Astrocyte of the cerebellum (primary cell): ENCODE measurements at regions not wholly inside any gene's neighbourhood (a gene's known extent, or its start where the extent isn't known, plus 50 kb on each side); places are given as distances from the start of the nearest gene placed in this dataset.

Experiments used
- DNase-seq: peaks from one replicate; pipeline ENCODE4 v3.0.0-alpha.2; 2011; ENCODE audit warnings: low read depth
- H3K4me3 ChIP-seq: 2 replicates; pipeline ENCODE4 v1.5.1; 2011; ENCODE audit warnings: mild to moderate bottlenecking, low read depth, low read length, moderate library complexity
- CTCF ChIP-seq: IDR thresholded peaks from 2 replicates; pipeline ENCODE4 v1.5.1; 2012; ENCODE audit warnings: low read length, low read depth, moderate library complexity, mild to moderate bottlenecking; ENCODE audit errors: missing control alignments
- in situ Hi-C: cut with HindIII; loops from 2 replicates; pipeline ENCODE4 v1.10.0; 2017; ENCODE audit warnings: low sequenced_read_pairs

DNA sequence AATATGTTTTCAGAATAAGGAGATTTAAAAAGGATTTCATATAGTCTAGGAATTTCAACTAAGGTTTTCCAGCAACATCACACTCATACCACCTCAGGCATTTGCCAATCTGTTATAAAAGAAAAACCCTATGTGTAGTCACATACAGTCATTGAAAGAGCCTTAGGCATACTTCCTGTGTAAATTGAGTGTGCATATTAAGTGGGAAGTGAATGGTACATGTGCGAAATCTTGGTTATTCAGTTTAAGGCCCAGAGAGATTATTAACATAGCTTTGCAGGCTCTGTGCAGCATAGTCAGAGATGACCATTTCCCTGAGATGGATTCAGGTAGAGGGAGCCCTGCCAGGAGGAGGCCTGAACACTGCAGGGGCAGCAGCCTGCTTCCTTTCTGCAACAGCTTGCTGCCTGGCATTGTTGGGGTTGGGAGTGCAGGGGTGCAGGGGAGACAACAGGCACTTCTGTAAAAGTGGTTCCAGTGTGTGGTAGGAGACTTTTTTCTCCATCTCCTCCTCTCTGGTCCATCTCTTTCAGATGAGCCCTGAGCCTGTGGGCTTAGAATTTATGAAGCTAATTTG is 100.1 kb upstream of the OSR1 start:
- DNase-seq = no peak
- in situ Hi-C loops = no loop called here
- TF ChIP-seq CTCF = no peak
- no peak overlapping the region for H3K4me3 ChIP-seq

GRCh38 chr2:19457809-19458208 is 99.4 kb upstream of the OSR1 start:
- TF ChIP-seq CTCF = no peak
- DNase-seq = no peak
- in situ Hi-C loops = no loop called here
- no peak overlapping the region for H3K4me3 ChIP-seq

GRCh38 chr2:19456705-19457309 is 98.4 kb upstream of the OSR1 start:
- DNase-seq = no peak
- no peak for TF ChIP-seq CTCF
- in situ Hi-C loops = no loop called here
- H3K4me3 ChIP-seq = no peak overlapping the region

DNA sequence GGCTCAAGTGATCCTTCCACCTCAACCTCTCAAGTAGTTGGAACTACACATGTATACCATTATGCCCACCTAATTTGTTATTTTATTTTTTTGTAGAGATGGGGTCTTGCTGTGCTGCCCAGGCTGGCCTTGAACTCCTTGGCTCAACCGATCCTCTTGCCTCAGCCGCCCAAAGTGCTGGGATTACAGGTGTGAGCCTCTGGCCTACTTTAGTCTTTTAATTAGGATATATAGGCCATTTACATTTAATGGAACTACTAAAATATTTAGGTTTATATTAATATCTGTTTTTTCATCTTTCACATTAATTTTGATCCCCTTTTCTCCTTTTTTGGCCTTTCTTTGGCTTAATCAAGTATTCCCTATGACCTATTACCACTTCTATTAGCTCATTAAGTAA is 95.7 kb upstream of the OSR1 start:
- no peak for TF ChIP-seq CTCF
- DNase-seq = no peak
- in situ Hi-C loops = no loop called here

GRCh38 chr2:19442731-19443130 is 84.3 kb upstream of the OSR1 start:
- DNase-seq = no peak
- TF ChIP-seq CTCF = no peak

More for the DNA sequence above, 95.7 kb upstream of the OSR1 start:
- H3K4me3 ChIP-seq = no peak overlapping the region

DNA sequence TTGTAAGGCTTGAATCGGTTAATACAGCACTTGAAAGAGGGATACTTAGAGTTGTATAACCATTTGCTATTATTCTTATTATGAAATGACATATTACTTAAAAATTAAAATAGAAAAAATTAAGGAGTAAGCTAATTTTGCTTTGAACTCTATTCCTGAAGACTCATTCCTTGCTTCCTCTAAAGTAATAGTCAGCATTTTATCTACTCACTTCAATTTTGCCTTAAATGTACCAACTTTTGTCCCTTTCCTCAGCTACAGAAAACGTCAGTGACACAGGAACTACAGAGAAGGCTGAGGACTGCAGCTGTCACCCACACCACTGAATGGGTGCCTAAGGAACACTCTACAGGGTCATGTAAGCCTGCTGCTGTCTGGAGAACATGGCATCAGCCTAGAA is 80.7 kb upstream of the OSR1 start:
- no peak overlapping the region for H3K4me3 ChIP-seq
- no peak for TF ChIP-seq CTCF

More at GRCh38 chr2:19442731-19443130, 84.3 kb upstream of the OSR1 start:
- H3K4me3 ChIP-seq = no peak overlapping the region
- in situ Hi-C loops = no loop called here

More for the DNA sequence above, 80.7 kb upstream of the OSR1 start:
- DNase-seq = no peak
- in situ Hi-C loops = no loop called here
